SK-N-SH (cell line): ENCODE measurements at regions not wholly inside any gene's neighbourhood (a gene's known extent, or its start where the extent isn't known, plus 50 kb on each side); places are given as distances from the start of the nearest gene placed in this dataset.

Experiments used
- CHD2 ChIP-seq: fragments of 150-350 bp; IDR thresholded peaks from 2 replicates; pipeline ENCODE4 v1.6.1; 2018; ENCODE audit warnings: low read length; ENCODE audit not compliant: partially characterized antibody
- CTCF ChIP-seq: fragments of 200-600 bp; sonication (generic); IDR thresholded peaks from 2 replicates; pipeline ENCODE4 v1.6.1; 2017; ENCODE audit warnings: antibody characterized with exemption, mild to moderate bottlenecking, moderate library complexity
- EZH2phosphoT487 ChIP-seq: fragments of 200-600 bp; sonication (generic); IDR thresholded peaks from 2 replicates; pipeline ENCODE4 v1.6.1; 2017; ENCODE audit warnings: low read depth, mixed run types, mild to moderate bottlenecking, antibody characterized with exemption, moderate library complexity, borderline replicate concordance
- GABPA ChIP-seq: IDR thresholded peaks from 2 replicates; pipeline ENCODE4 v1.4.0; 2012; ENCODE audit warnings: low read depth, mild to moderate bottlenecking
- JUND ChIP-seq: IDR thresholded peaks from 2 replicates; pipeline ENCODE4 v1.4.0; 2012
- MAX ChIP-seq: IDR thresholded peaks from 2 replicates; pipeline ENCODE4 v1.4.0; 2012; ENCODE audit warnings: low read depth
- NFIC ChIP-seq: IDR thresholded peaks from 2 replicates; pipeline ENCODE4 v1.4.0; 2012; ENCODE audit warnings: borderline replicate concordance
- NRF1 ChIP-seq: IDR thresholded peaks from 2 replicates; pipeline ENCODE4 v1.6.1; 2012; ENCODE audit warnings: low read depth, mild to moderate bottlenecking, low read length
- POLR2AphosphoS5 ChIP-seq: IDR thresholded peaks from 2 replicates; pipeline ENCODE4 v1.6.1; 2012; ENCODE audit warnings: low read depth, low read length
- REST ChIP-seq: IDR thresholded peaks from 2 replicates; pipeline ENCODE4 v1.6.1; 2012; ENCODE audit warnings: mild to moderate bottlenecking, low read depth, low read length, moderate library complexity
- RXRA ChIP-seq: IDR thresholded peaks from 2 replicates; pipeline ENCODE4 v1.4.0; 2012; ENCODE audit warnings: low read depth, mild to moderate bottlenecking, borderline replicate concordance
- SMC3 ChIP-seq: IDR thresholded peaks from 2 replicates; pipeline ENCODE4 v1.6.1; 2012; ENCODE audit warnings: low read depth, low read length, improper control_type of control experiment
- USF1 ChIP-seq: IDR thresholded peaks from 2 replicates; pipeline ENCODE4 v1.4.0; 2012; ENCODE audit warnings: low read depth, borderline replicate concordance
- ZBTB33 ChIP-seq: IDR thresholded peaks from 2 replicates; pipeline ENCODE4 v1.4.0; 2012; ENCODE audit warnings: low read depth, borderline replicate concordance

- TF ChIP-seq CTCF = no peak
- no peak for TF ChIP-seq EZH2phosphoT487
- TF ChIP-seq POLR2AphosphoS5 = no peak
- no peak for TF ChIP-seq MAX
- TF ChIP-seq REST = no peak
- TF ChIP-seq RXRA = no peak
- no peak for TF ChIP-seq SMC3
- TF ChIP-seq CHD2 = no peak
- no peak for TF ChIP-seq NRF1
- TF ChIP-seq USF1 = no peak
- no peak for TF ChIP-seq JUND
- TF ChIP-seq ZBTB33 = no peak
- TF ChIP-seq NFIC = no peak
- TF ChIP-seq GABPA = no peak
Measured at GRCh38 chr13:80528733-80529132, 187.8 kb upstream of the SPRY2 start.
